ENCODE measurements at regions not wholly inside any gene's neighbourhood (a gene's known extent, or its start where the extent isn't known, plus 50 kb on each side); places are given as distances from the start of the nearest gene placed in this dataset.

- H3K27ac ChIP-seq = no peak overlapping the region
- H3K4me3 ChIP-seq = no peak overlapping the region
Measured at GRCh38 chr1:3954170-3955169, 54.4 kb upstream of the C1orf174 start.

DNA sequence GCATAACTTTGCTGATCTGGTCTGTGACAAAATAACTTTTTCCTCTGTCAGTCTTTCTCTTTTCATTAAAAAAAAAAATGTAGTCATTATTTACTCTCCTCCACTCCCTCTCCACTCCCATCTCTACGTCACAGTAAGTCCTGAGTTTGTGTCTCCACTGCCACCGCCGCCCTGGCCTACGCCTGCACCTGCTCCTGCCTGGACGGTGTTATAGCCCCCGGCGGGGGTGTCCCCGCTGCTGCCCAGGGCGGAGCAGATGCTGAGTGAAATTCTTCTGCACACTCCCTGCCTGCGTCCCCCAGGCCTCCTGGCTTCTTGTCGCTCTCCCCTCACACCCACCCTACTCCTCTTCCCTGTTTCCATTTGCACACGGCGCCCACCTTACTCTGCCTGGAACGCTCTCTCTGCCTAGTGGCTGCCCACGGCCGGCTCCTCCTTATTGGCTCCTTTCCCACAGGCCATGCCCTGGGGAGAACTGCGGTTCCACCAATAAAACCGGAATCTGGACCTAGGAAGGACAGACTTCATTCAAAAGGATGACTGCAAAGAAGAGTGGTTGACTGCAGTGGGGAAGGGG lies 55.2 kb upstream of the C1orf174 start:
- Histone ChIP-seq H3K4me3 (no peak overlapping the region), H3K27ac (no peak overlapping the region)

DNA sequence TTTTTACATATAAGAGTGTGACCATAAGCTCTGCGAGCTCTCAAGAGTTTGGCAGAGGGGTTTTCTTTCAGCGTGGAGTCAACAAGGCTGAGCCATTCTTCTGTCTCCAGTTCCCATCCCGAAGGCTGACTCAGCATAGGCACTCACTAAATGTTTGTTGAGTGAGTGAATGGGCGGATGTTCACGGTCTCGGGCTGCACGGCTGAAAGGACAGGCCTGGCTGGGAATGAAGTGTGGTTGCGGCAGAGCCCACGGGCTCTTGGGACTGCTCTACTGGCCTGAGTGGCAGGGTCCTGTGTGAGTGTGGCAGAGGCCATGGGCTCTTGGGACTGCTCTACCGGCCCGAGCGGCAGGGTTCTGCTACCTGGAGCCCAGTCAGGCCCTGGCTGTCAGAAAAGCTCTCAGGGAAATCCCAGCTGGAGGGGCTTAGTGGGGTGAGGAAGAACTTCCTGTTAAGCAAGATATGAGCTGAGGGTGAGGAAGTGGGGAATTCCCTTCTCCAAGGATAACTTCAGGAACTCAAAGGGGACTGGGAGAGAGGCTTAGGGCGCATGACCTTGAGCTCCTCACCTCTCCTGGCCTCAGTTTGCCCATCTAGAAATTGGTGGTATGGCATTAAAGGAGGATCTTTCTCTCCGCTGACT lies 56.6 kb upstream of the C1orf174 start:
- Histone ChIP-seq H3K4me3 (no peak overlapping the region), H3K27ac (no peak overlapping the region)

- H3K27ac ChIP-seq = no peak overlapping the region
- H3K4me3 ChIP-seq = no peak overlapping the region
Measured at GRCh38 chr1:3959361-3959760, 59.3 kb upstream of the C1orf174 start.

DNA sequence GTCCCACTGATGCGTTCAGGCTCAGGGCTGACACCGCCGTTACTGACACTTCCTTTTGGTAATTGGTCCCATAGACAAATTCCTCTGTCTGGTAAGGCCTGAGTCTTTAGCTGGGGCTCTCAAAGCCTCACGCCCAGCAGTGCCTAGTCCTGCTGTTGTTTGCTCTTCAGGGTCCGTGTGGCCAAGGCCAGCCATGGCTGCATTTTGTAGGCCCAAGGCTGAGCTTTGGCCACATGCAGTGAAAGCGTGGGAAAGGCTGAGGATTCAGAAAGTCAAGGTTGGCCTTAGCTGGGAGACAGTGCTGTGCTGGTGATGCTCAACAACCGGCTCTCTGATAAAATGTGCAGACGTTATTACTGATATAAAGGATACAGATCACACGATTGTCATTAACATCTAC lies 63.5 kb upstream of the C1orf174 start:
- Histone ChIP-seq H3K27ac (no peak overlapping the region), H3K4me3 (no peak overlapping the region)

GRCh38 chr1:3965693-3966092 lies 65.6 kb upstream of the C1orf174 start:
- H3K4me3 ChIP-seq = no peak overlapping the region
- H3K27ac ChIP-seq = no peak overlapping the region

DNA sequence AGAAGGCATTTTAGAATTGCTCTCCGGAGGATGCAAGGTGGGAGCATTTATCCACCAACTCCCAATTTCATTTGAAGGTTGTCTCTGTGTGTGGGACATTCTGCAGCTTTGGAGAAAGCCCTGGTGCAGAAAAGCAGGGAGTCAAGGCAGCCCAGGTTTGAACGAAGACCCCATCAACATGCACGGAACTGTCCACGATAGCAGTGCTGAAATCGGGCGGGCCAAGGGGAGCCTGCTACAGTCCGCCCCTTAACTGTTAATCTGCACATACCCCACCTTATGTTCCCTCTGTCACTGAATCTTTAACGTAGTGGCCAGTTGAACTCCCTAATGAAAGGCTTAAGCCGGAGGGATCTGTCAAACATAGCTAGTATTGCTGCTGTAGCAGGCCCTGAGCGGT lies 68.8 kb upstream of the C1orf174 start:
- no peak overlapping the region for H3K4me3 ChIP-seq
- no peak overlapping the region for H3K27ac ChIP-seq

DNA sequence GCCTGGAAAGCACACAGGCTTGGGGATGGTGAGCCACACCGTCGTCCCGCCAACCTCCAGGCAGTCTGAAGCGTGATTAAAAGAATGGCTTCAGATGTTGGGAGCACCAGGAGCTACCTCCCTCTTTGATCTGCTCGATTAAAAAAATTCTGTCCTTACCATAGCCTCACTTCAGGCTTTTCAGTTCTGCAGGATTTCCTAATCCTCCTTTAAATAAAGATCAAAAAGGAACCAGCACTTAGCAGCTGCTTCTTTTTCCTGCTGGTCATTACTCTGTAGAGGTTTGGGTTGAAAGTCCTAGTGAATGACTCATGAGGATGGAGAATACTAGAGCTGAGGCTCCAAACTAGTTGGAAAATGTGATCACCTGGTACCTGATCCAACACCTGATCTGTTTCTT lies 71.9 kb upstream of the C1orf174 start:
- no peak overlapping the region for H3K4me3 ChIP-seq

GRCh38 chr1:3975903-3976630 lies 76.0 kb upstream of the C1orf174 start:
- no peak overlapping the region for H3K4me3 ChIP-seq
- H3K27ac ChIP-seq = no peak overlapping the region

More for the DNA sequence above, 71.9 kb upstream of the C1orf174 start:
- no peak overlapping the region for H3K27ac ChIP-seq

DNA sequence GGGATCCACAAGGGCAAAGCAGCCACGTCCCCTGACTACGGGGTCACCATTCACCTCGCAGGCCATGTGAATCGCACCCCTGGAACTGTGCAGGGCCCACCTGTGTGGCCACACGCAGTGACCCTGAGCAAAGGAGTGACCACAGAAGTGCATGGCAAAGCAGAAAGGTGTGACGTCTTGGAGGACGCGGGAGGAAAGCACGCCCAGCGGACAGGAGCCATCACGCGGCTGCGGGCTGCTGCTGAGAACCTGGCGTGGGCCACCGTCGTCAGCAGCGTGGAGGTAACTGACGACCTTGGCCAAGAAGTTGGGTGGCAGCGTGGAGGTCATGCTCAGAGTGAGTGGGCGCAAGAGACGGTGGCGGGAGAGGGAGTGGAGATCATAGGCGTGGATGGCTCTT lies 76.7 kb upstream of the C1orf174 start:
- no peak overlapping the region for H3K4me3 ChIP-seq
- H3K27ac ChIP-seq = no peak overlapping the region

GRCh38 chr1:3978196-3978989 lies 78.3 kb upstream of the C1orf174 start:
- Histone ChIP-seq H3K4me3 (no peak overlapping the region), H3K27ac (no peak overlapping the region)

GRCh38 chr1:3978990-3979325 lies 78.9 kb upstream of the C1orf174 start:
- Histone ChIP-seq H3K4me3 (no peak overlapping the region), H3K27ac (no peak overlapping the region)

DNA sequence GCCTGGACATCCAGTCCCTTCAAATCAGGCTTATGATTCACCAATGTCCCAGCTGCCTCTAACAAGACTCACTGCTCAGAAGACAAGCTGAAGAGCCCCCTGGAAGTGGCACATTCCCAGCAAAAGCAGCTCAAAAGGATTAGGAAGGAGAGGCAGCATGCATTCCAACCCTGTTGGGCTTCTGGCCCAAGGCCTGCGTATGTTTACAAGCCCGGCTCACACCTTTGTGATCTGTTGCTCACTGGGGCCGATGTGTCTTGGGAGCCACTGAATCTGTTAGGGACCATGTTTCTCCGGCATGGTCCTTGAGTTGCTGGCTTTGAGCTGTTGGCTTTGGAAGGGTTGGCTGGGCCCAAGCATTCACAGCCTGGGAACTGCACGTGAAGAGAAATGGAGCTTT lies 81.2 kb upstream of the C1orf174 start:
- no peak overlapping the region for H3K27ac ChIP-seq

GRCh38 chr1:3981746-3982505 lies 81.9 kb upstream of the C1orf174 start:
- Histone ChIP-seq H3K27ac (no peak overlapping the region), H3K4me3 (no peak overlapping the region)

More for the DNA sequence above, 81.2 kb upstream of the C1orf174 start:
- no peak overlapping the region for H3K4me3 ChIP-seq

GRCh38 chr1:3983181-3983580 lies 83.1 kb upstream of the C1orf174 start:
- Histone ChIP-seq H3K4me3 (no peak overlapping the region), H3K27ac (no peak overlapping the region)

DNA sequence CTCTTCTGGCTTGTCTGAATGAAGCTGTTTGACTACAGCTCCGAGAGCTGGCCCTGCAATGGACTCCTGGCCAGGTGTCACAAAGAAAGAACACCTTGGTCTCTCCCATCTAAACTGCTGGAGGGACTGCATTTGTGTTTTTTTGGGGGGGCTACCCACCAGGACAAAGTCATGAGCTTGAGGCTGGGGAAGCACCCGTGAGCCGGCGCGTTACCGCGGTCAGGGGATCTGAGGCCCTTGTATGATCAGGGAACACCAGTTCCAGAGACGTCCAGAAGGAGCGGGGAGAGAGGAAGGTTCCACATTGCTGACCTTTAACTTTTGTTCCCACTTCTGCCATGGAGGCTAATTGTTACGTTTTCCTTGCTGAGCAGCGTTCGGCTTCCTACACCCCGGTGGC lies 84.5 kb upstream of the C1orf174 start:
- Histone ChIP-seq H3K4me3 (no peak overlapping the region), H3K27ac (no peak overlapping the region)

- H3K27ac ChIP-seq = no peak overlapping the region
- H3K4me3 ChIP-seq = no peak overlapping the region
Measured at GRCh38 chr1:3986686-3987218, 86.7 kb upstream of the C1orf174 start.

DNA sequence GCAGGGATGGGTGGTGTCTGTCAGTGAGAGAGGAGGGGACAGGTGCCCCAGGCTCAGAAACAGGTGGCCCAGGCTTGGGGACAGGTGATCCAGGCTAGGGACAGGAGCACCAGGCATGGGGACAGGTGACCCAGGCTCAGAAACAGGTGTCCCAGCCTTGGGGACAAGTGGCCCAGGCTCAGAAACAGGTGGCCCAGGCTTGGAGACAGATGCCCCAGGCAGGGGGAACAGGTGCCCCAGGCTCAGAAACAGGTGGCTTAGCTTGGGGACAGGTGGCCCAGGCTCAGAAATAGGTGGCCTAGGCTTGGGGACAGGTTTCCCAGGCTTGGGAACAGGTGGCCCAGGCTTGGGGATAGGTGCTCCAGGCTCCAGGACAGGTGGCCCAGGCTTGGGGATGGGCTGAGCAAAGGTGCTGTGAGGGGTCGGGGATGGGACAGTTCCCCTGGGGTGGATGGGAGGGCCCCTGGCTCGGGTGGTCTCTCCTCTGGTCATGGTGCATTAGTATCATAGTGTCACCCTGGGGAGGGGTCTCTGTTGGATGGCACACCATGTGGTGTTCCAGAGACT lies 87.7 kb upstream of the C1orf174 start:
- no peak overlapping the region for H3K4me3 ChIP-seq
- H3K27ac ChIP-seq = no peak overlapping the region

Data from skin epidermis (tissue), 12 donors.